ENCODE measurements at regions not wholly inside any gene's neighbourhood (a gene's known extent, or its start where the extent isn't known, plus 50 kb on each side); places are given as distances from the start of the nearest gene placed in this dataset.

DNA sequence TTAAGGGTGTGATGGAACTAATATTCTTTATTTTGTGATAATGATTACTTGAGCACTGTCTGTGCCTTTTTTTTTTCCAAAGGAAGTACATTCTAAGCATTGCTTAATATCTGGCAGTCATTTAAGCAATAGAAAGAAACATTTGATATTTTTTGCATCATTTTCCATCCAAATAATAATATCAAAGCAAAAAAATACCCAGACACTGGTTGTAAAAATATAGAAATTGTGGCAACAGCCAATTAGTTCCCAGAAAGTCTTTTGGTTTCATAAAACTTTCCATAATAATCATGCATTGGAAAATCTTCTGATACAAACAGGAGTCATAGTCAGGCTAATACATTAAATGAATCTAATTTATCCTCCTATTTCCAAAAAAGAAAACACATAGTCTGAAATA lies 629.3 kb upstream of the ADAMTS5 start:
- Histone ChIP-seq H3K4me3 (ENCODE audit: low read depth, low read length, poor library complexity, severe bottlenecking) (no peak overlapping the region), H3K9me3 (ENCODE audit: low read depth, low read length, poor library complexity, severe bottlenecking) (peaks cover under 1% of the 10 kb centered on the region), H3K27me3 (replicated peaks; ENCODE audit: insufficient read depth, low read depth, low read length, poor library complexity) (no peaks in the 10 kb centered on the region), H3K4me1 (ENCODE audit: insufficient read depth, low read length, poor library complexity, severe bottlenecking) (no peaks in the 10 kb centered on the region), H3K36me3 (ENCODE audit: insufficient read depth, low read length, poor library complexity, severe bottlenecking) (no peaks in the 10 kb centered on the region), H3K27ac (ENCODE audit: low read depth, low read length, poor library complexity, severe bottlenecking) (no peak overlapping the region)
- TF ChIP-seq, protein P1, sequence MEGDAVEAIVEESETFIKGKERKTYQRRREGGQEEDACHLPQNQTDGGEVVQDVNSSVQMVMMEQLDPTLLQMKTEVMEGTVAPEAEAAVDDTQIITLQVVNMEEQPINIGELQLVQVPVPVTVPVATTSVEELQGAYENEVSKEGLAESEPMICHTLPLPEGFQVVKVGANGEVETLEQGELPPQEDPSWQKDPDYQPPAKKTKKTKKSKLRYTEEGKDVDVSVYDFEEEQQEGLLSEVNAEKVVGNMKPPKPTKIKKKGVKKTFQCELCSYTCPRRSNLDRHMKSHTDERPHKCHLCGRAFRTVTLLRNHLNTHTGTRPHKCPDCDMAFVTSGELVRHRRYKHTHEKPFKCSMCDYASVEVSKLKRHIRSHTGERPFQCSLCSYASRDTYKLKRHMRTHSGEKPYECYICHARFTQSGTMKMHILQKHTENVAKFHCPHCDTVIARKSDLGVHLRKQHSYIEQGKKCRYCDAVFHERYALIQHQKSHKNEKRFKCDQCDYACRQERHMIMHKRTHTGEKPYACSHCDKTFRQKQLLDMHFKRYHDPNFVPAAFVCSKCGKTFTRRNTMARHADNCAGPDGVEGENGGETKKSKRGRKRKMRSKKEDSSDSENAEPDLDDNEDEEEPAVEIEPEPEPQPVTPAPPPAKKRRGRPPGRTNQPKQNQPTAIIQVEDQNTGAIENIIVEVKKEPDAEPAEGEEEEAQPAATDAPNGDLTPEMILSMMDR (conservative IDR thresholded peaks at IDR 0.05; ENCODE audit: low read depth, low read length) = no peak
- no peak for TF ChIP-seq EZH2 (IDR thresholded peaks at IDR 0.05; ENCODE audit: borderline replicate concordance, low read depth, low read length, poor library complexity, severe bottlenecking)
- BruUV-seq (replicated peaks) = no TSS peak
- ChIA-PET CTCF (no interaction called here), POLR2A (ENCODE audit: low non-redundant PET) (no interaction called here)
- intact Hi-C loops (cut with micrococcal nuclease; ENCODE audit: unreplicated experiment) = no loop called here
- no peak for DNase-seq (ENCODE audit: low spot score)

- TF ChIP-seq EZH2 (IDR thresholded peaks at IDR 0.05; ENCODE audit: borderline replicate concordance, low read depth, low read length, poor library complexity, severe bottlenecking) = no peak
- TF ChIP-seq, protein P1 (conservative IDR thresholded peaks at IDR 0.05; ENCODE audit: low read depth, low read length) = no peak
- no peaks in the 10 kb centered on the region for H3K4me1 ChIP-seq (ENCODE audit: insufficient read depth, low read length, poor library complexity, severe bottlenecking)
- intact Hi-C loops (cut with micrococcal nuclease; ENCODE audit: unreplicated experiment) = no loop called here
- no peaks in the 10 kb centered on the region for H3K27me3 ChIP-seq (replicated peaks; ENCODE audit: insufficient read depth, low read depth, low read length, poor library complexity)
- no peaks in the 10 kb centered on the region for H3K36me3 ChIP-seq (ENCODE audit: insufficient read depth, low read length, poor library complexity, severe bottlenecking)
- H3K27ac ChIP-seq (ENCODE audit: low read depth, low read length, poor library complexity, severe bottlenecking) = no peak overlapping the region
- CTCF ChIA-PET = no interaction called here
- DNase-seq (ENCODE audit: low spot score) = no peak
- no peaks in the 10 kb centered on the region for H3K9me3 ChIP-seq (ENCODE audit: low read depth, low read length, poor library complexity, severe bottlenecking)
- no TSS peak for BruUV-seq (replicated peaks)
- no peak overlapping the region for H3K4me3 ChIP-seq (ENCODE audit: low read depth, low read length, poor library complexity, severe bottlenecking)
- POLR2A ChIA-PET (ENCODE audit: low non-redundant PET) = no interaction called here
Measured at GRCh38 chr21:27595716-27596115, 628.8 kb upstream of the ADAMTS5 start.

- no peaks in the 10 kb centered on the region for H3K4me1 ChIP-seq (ENCODE audit: insufficient read depth, low read length, poor library complexity, severe bottlenecking)
- H3K27ac ChIP-seq (ENCODE audit: low read depth, low read length, poor library complexity, severe bottlenecking) = no peak overlapping the region
- ChIA-PET POLR2A (ENCODE audit: low non-redundant PET) (no interaction called here), CTCF (no interaction called here)
- no peak for DNase-seq (ENCODE audit: low spot score)
- BruUV-seq (replicated peaks) = no TSS peak
- H3K27me3 ChIP-seq (replicated peaks; ENCODE audit: insufficient read depth, low read depth, low read length, poor library complexity) = peaks cover 5% of the 10 kb centered on the region
- H3K9me3 ChIP-seq (ENCODE audit: low read depth, low read length, poor library complexity, severe bottlenecking) = no peaks in the 10 kb centered on the region
- no peaks in the 10 kb centered on the region for H3K36me3 ChIP-seq (ENCODE audit: insufficient read depth, low read length, poor library complexity, severe bottlenecking)
- H3K4me3 ChIP-seq (ENCODE audit: low read depth, low read length, poor library complexity, severe bottlenecking) = no peak overlapping the region
- intact Hi-C loops (cut with micrococcal nuclease; ENCODE audit: unreplicated experiment) = no loop called here
- no peak for TF ChIP-seq EZH2 (IDR thresholded peaks at IDR 0.05; ENCODE audit: borderline replicate concordance, low read depth, low read length, poor library complexity, severe bottlenecking)
- TF ChIP-seq, protein P1 (conservative IDR thresholded peaks at IDR 0.05; ENCODE audit: low read depth, low read length) = no peak
Measured at GRCh38 chr21:27590271-27590670, 623.4 kb upstream of the ADAMTS5 start.

Data from A673 (cell line).